Upper lobe of left lung (tissue), 6 donors: ENCODE measurements at regions not wholly inside any gene's neighbourhood (a gene's known extent, or its start where the extent isn't known, plus 50 kb on each side); places are given as distances from the start of the nearest gene placed in this dataset.

Experiments used
- ATAC-seq, 2 donors: fragments of 200-7000 bp; cut with Tn5 transposase; one replicate each; pipeline ENCODE4 v1.9.1; 2022; ENCODE audit warnings: mild to moderate bottlenecking in 2 of 2, moderate library complexity in 2 of 2; ENCODE audit not compliant: low FRiP score in 2 of 2
- DNase-seq, 2 donors: peaks; one replicate each; pipeline ENCODE4 v3.0.0-alpha.2; 2019 to 2020
- H3K27ac ChIP-seq, 4 donors: fragments of 200-600 bp; sonication (generic); one replicate each; pipeline ENCODE4 v1.5.1; 2016 to 2019
- H3K27me3 ChIP-seq, 4 donors: fragments of 200-600 bp; sonication (generic); one replicate each; pipeline ENCODE4 v1.5.1; 2017 to 2019
- H3K36me3 ChIP-seq, 4 donors: fragments of 200-600 bp; sonication (generic); one replicate each; pipeline ENCODE4 v1.5.1; 2016 to 2019
- H3K4me1 ChIP-seq, 4 donors: fragments of 200-600 bp; sonication (generic); one replicate each; pipeline ENCODE4 v1.5.1; 2018 to 2019
- H3K4me3 ChIP-seq, 4 donors: fragments of 200-600 bp; sonication (generic); one replicate each; pipeline ENCODE4 v1.5.1; 2017 to 2019; ENCODE audit warnings: mild to moderate bottlenecking in 2 of 4, moderate library complexity in 1 of 4
- H3K9me3 ChIP-seq, 4 donors: fragments of 200-600 bp; sonication (generic); one replicate each; pipeline ENCODE4 v1.5.1; 2018 to 2019
- CTCF ChIP-seq, 6 experiments: fragments of 450-650 bp in 4 of 6; fragments of 200-600 bp in 2 of 6; sonication (generic) in 2 of 6; IDR thresholded peaks; one replicate each; pipeline ENCODE4 v1.5.1; 2016 to 2019; ENCODE audit warnings: antibody characterized with exemption in 6 of 6
- EP300 ChIP-seq, 4 donors: sonication (generic); formaldehyde crosslinking; IDR thresholded peaks; one replicate each; pipeline ENCODE4 v1.5.1; 2017; ENCODE audit warnings: antibody characterized with exemption in 4 of 4, control low read depth in 2 of 4
- POLR2A ChIP-seq, 4 donors: fragments of 450-650 bp; IDR thresholded peaks; one replicate each; pipeline ENCODE4 v1.5.1; 2016 to 2017; ENCODE audit warnings: antibody characterized with exemption in 4 of 4, mild to moderate bottlenecking in 2 of 4
- POLR2AphosphoS5 ChIP-seq, 2 donors: sonication (generic); formaldehyde crosslinking; IDR thresholded peaks; one replicate each; pipeline ENCODE4 v1.5.1; 2017; ENCODE audit warnings: antibody characterized with exemption in 2 of 2
- WGBS, 2 donors: methylation state at CpG; one replicate each; pipeline ENCODE4 v1.1.5; 2017 to 2018; 5-methylcytosine and 5-hydroxymethylcytosine counted together
- donor health status: DM: no; HTN: no; CAD: no; lungs with moderate emphysema.
- donor health status: DM: no; HTN: yes; CAD: no; lungs with severe emphysema.

- no peak for ATAC-seq
- TF ChIP-seq POLR2AphosphoS5 (IDR thresholded peaks at IDR 0.05) (no peak), CTCF (IDR thresholded peaks at IDR 0.05) (no peak), EP300 (IDR thresholded peaks at IDR 0.05) (no peak), POLR2A (IDR thresholded peaks at IDR 0.05) (no peak)
- peak in 1 of 2 donors; percentile 9 for DNase-seq
- WGBS, 2 donors = 74 to 87% methylated on average over 5 to 8 of the region's 9 CpGs
- Histone ChIP-seq H3K9me3 (no peaks in the 10 kb centered on the region), H3K27ac (no peak overlapping the region), H3K27me3 (peaks cover 0 to 23% (median 7%) of the 10 kb centered on the region in 4 donors), H3K36me3 (no peaks in the 10 kb centered on the region), H3K4me1 (peaks cover 0 to 11% (median 6%) of the 10 kb centered on the region in 4 donors), H3K4me3 (no peak overlapping the region)
Observed at GRCh38 chr14:101078892-101079221, 175.3 kb upstream of the RTL1 start.

GRCh38 chr14:101080922-101081593, 177.5 kb upstream of the RTL1 start:
- ATAC-seq (no peak), DNase-seq (no peak)
- WGBS, 2 donors = 86 to 97% methylated on average over 2 of the region's 2 CpGs
- Histone ChIP-seq H3K27ac (no peak overlapping the region), H3K4me1 (peaks cover 0 to 11% (median 6%) of the 10 kb centered on the region in 4 donors), H3K4me3 (no peak overlapping the region), H3K27me3 (peaks cover 0 to 23% (median 7%) of the 10 kb centered on the region in 4 donors), H3K36me3 (no peaks in the 10 kb centered on the region), H3K9me3 (no peaks in the 10 kb centered on the region)
- TF ChIP-seq CTCF (IDR thresholded peaks at IDR 0.05) (no peak), EP300 (IDR thresholded peaks at IDR 0.05) (no peak), POLR2AphosphoS5 (IDR thresholded peaks at IDR 0.05) (no peak), POLR2A (IDR thresholded peaks at IDR 0.05) (no peak)

GRCh38 chr14:101082036-101082435, 178.5 kb upstream of the RTL1 start:
- DNase-seq (peak in 1 of 2 donors; percentile 16), ATAC-seq (no peak)
- no peaks in the 10 kb centered on the region for H3K9me3 ChIP-seq
- no peak overlapping the region for H3K4me3 ChIP-seq
- no peak overlapping the region for H3K27ac ChIP-seq
- H3K27me3 ChIP-seq = peaks cover 0 to 14% (median 5%) of the 10 kb centered on the region in 4 donors
- H3K36me3 ChIP-seq = no peaks in the 10 kb centered on the region
- TF ChIP-seq CTCF (IDR thresholded peaks at IDR 0.05) = no peak
- TF ChIP-seq POLR2A (IDR thresholded peaks at IDR 0.05) = no peak
- TF ChIP-seq EP300 (IDR thresholded peaks at IDR 0.05) = no peak
- TF ChIP-seq POLR2AphosphoS5 (IDR thresholded peaks at IDR 0.05) = no peak
- 84 to 94% methylated on average over 10 of the region's 10 CpGs for WGBS, 2 donors
- H3K4me1 ChIP-seq = peaks cover 0 to 9% (median 6%) of the 10 kb centered on the region in 4 donors

- H3K27ac ChIP-seq = no peak overlapping the region
- H3K4me1 ChIP-seq = peaks cover 0 to 2% (median under 1%) of the 10 kb centered on the region in 4 donors
- no peak overlapping the region for H3K4me3 ChIP-seq
- WGBS, 2 donors = 77 to 82% methylated on average over 10 of the region's 10 CpGs
- DNase-seq (peak in 1 of 2 donors; percentile 8), ATAC-seq (no peak)
- TF ChIP-seq POLR2AphosphoS5 (IDR thresholded peaks at IDR 0.05) (no peak), POLR2A (IDR thresholded peaks at IDR 0.05) (no peak), CTCF (IDR thresholded peaks at IDR 0.05) (no peak), EP300 (IDR thresholded peaks at IDR 0.05) (no peak)
- no peaks in the 10 kb centered on the region for H3K36me3 ChIP-seq
- no peaks in the 10 kb centered on the region for H3K9me3 ChIP-seq
- peaks cover 0 to 8% (median 2%) of the 10 kb centered on the region in 4 donors for H3K27me3 ChIP-seq
Observed at GRCh38 chr14:101082436-101083384, 179.2 kb upstream of the RTL1 start.
